OCI-LY3 (cell line): ENCODE measurements at regions not wholly inside any gene's neighbourhood (a gene's known extent, or its start where the extent isn't known, plus 50 kb on each side); places are given as distances from the start of the nearest gene placed in this dataset.

Experiments used
- H2AFZ ChIP-seq: fragments of 200-600, 300-600 bp; shearing (Covaris generic); 2 replicates; pipeline ENCODE4 v1.6.0; 2014; ENCODE audit warnings: antibody characterized with exemption, low read depth, low read length
- H3K27ac ChIP-seq: fragments of 200-600, 300-600 bp; sonication (generic); 2 replicates; pipeline ENCODE4 v1.5.1; 2014; ENCODE audit warnings: mild to moderate bottlenecking, low read length, moderate library complexity, mixed read lengths
- H3K27me3 ChIP-seq: fragments of 200-600, 300-600 bp; sonication (generic); 2 replicates; pipeline ENCODE4 v1.6.1; 2014; ENCODE audit warnings: low read depth, low read length, mixed read lengths
- H3K36me3 ChIP-seq: fragments of 200-600, 300-600 bp; sonication (generic); replicated peaks from 2 replicates; pipeline ENCODE3; 2014; ENCODE audit warnings: low read depth, low read length, mixed read lengths
- H3K4me1 ChIP-seq: fragments of 300-600, 200-600 bp; sonication (generic); 2 replicates; pipeline ENCODE4 v1.6.1; 2014; ENCODE audit warnings: low read length, mixed read lengths
- H3K4me2 ChIP-seq: fragments of 200-600, 300-600 bp; sonication (generic); 2 replicates; pipeline ENCODE4 v1.6.1; 2014; ENCODE audit warnings: low read length, mixed read lengths
- H3K4me3 ChIP-seq: fragments of 300-600, 200-600 bp; sonication (generic); 2 replicates; pipeline ENCODE4 v1.5.1; 2014; ENCODE audit warnings: antibody characterized with exemption, mild to moderate bottlenecking, low read length, moderate library complexity
- H3K79me2 ChIP-seq: fragments of 300-600, 200-600 bp; shearing (Covaris generic); 2 replicates; pipeline ENCODE4 v1.6.1; 2014; ENCODE audit warnings: mild to moderate bottlenecking, low read length, mixed read lengths
- H3K9ac ChIP-seq: fragments of 300-600, 200-600 bp; shearing (Covaris generic); 2 replicates; pipeline ENCODE4 v1.6.0; 2014; ENCODE audit warnings: mild to moderate bottlenecking, low read length, moderate library complexity
- H3K9me3 ChIP-seq: fragments of 200-600, 300-600 bp; shearing (Covaris generic); 2 replicates; pipeline ENCODE4 v1.6.1; 2014; ENCODE audit warnings: low read length, mixed read lengths; ENCODE audit not compliant: insufficient read depth
- H4K20me1 ChIP-seq: fragments of 200-600, 300-600 bp; sonication (generic); 2 replicates; pipeline ENCODE4 v1.6.1; 2016; ENCODE audit warnings: low read length, mixed read lengths; ENCODE audit not compliant: insufficient read depth
- CTCF ChIP-seq: fragments of 200-600, 300-600 bp; sonication (generic); IDR thresholded peaks from 2 replicates; pipeline ENCODE4 v1.5.1; 2014; ENCODE audit warnings: antibody characterized with exemption, low read length, low read depth
- EZH2phosphoT487 ChIP-seq: fragments of 200-600 bp; shearing (Covaris generic); IDR thresholded peaks from 2 replicates; pipeline ENCODE4 v1.6.1; 2018; ENCODE audit warnings: antibody characterized with exemption, mixed run types, low read depth

GRCh38 chr11:22497474-22497873 lies 128.1 kb downstream of the FANCF start:
- Histone ChIP-seq H3K4me3 (no peak overlapping the region), H3K27me3 (no peaks in the 10 kb centered on the region), H3K4me1 (no peaks in the 10 kb centered on the region), H3K4me2 (no peak overlapping the region), H2AFZ (no peak overlapping the region), H4K20me1 (no peaks in the 10 kb centered on the region), H3K79me2 (no peaks in the 10 kb centered on the region), H3K27ac (no peak overlapping the region), H3K9ac (no peak overlapping the region), H3K9me3 (no peaks in the 10 kb centered on the region), H3K36me3 (no peaks in the 10 kb centered on the region)
- TF ChIP-seq EZH2phosphoT487 (no peak), CTCF (no peak)

GRCh38 chr11:22491555-22492225 lies 133.9 kb downstream of the FANCF start:
- H3K9me3 ChIP-seq: no peaks in the 10 kb centered on the region
- H3K79me2 ChIP-seq: no peaks in the 10 kb centered on the region
- H3K4me1 ChIP-seq: no peaks in the 10 kb centered on the region
- H2AFZ ChIP-seq: no peak overlapping the region
- H3K27me3 ChIP-seq: no peaks in the 10 kb centered on the region
- H3K4me2 ChIP-seq: no peak overlapping the region
- no peaks in the 10 kb centered on the region for H3K36me3 ChIP-seq
- no peak overlapping the region for H3K9ac ChIP-seq
- no peak overlapping the region for H3K4me3 ChIP-seq
- no peaks in the 10 kb centered on the region for H4K20me1 ChIP-seq
- no peak for TF ChIP-seq EZH2phosphoT487
- no peak overlapping the region for H3K27ac ChIP-seq

- H3K9me3 ChIP-seq: no peaks in the 10 kb centered on the region
- no peak overlapping the region for H3K27ac ChIP-seq
- H3K79me2 ChIP-seq: no peaks in the 10 kb centered on the region
- no peak overlapping the region for H3K4me2 ChIP-seq
- H3K4me3 ChIP-seq: no peak overlapping the region
- H3K9ac ChIP-seq: no peak overlapping the region
- no peaks in the 10 kb centered on the region for H3K27me3 ChIP-seq
- no peak overlapping the region for H2AFZ ChIP-seq
- no peaks in the 10 kb centered on the region for H3K4me1 ChIP-seq
- TF ChIP-seq CTCF (no peak), EZH2phosphoT487 (no peak)
- no peaks in the 10 kb centered on the region for H4K20me1 ChIP-seq
- H3K36me3 ChIP-seq: no peaks in the 10 kb centered on the region
Observed at GRCh38 chr11:22479971-22480720, 142.0 kb downstream of the SLC17A6 start.

- Histone ChIP-seq H3K9ac (no peak overlapping the region), H2AFZ (no peak overlapping the region), H3K4me2 (no peak overlapping the region), H3K27me3 (no peaks in the 10 kb centered on the region), H3K4me1 (no peaks in the 10 kb centered on the region), H3K36me3 (no peaks in the 10 kb centered on the region), H3K27ac (no peak overlapping the region), H3K79me2 (no peaks in the 10 kb centered on the region), H3K4me3 (no peak overlapping the region), H4K20me1 (no peaks in the 10 kb centered on the region), H3K9me3 (no peaks in the 10 kb centered on the region)
- TF ChIP-seq EZH2phosphoT487: no peak
- TF ChIP-seq CTCF: no peak
Observed at GRCh38 chr11:22479208-22479607, 141.0 kb downstream of the SLC17A6 start.
